Esophagus squamous epithelium (tissue), 5 donors: ENCODE measurements at regions not wholly inside any gene's neighbourhood (a gene's known extent, or its start where the extent isn't known, plus 50 kb on each side); places are given as distances from the start of the nearest gene placed in this dataset.

Experiments
- DNase-seq: peaks from one replicate; lab custom pipeline; 2025; lab: John Stamatoyannopoulos, UW
- H3K27ac ChIP-seq, 4 donors: fragments of 200-600 bp; sonication (generic); one replicate each; pipeline ENCODE4 v1.5.1; 2016 to 2019; ENCODE audit warnings: mild to moderate bottlenecking in 1 of 4
- H3K27me3 ChIP-seq, 4 donors: fragments of 200-600 bp; sonication (generic); 1 replicate in 3 of 4; 2 replicates in 1 of 4; pipeline versions ENCODE4 v1.5.1 to v1.6.0; 2017 to 2021; ENCODE audit warnings: antibody characterized with exemption in 1 of 4
- H3K36me3 ChIP-seq, 3 donors: fragments of 200-600 bp; sonication (generic); one replicate each; pipeline ENCODE4 v1.5.1; 2016 to 2019
- H3K4me1 ChIP-seq, 3 donors: fragments of 200-600 bp; sonication (generic); one replicate each; pipeline ENCODE4 v1.5.1; 2017 to 2019
- H3K4me3 ChIP-seq, 4 donors: fragments of 200-600 bp; sonication (generic); 1 replicate in 3 of 4; 2 replicates in 1 of 4; pipeline ENCODE4 v1.5.1; 2016 to 2019; ENCODE audit warnings: mild to moderate bottlenecking in 2 of 4, moderate library complexity in 1 of 4
- H3K9me3 ChIP-seq, 3 donors: fragments of 200-600 bp; sonication (generic); one replicate each; pipeline ENCODE4 v1.5.1; 2016 to 2019
- POLR2A ChIP-seq, 4 donors: fragments of 450-650 bp; IDR thresholded peaks; one replicate each; pipeline ENCODE4 v1.6.1; 2017; ENCODE audit warnings: antibody characterized with exemption in 4 of 4, mild to moderate bottlenecking in 4 of 4, moderate library complexity in 3 of 4
- WGBS, 2 donors: methylation state at CpG; one replicate each; pipeline ENCODE4 v1.1.5; 2018; 5-methylcytosine and 5-hydroxymethylcytosine counted together
- intact Hi-C: fragments of 100-400 bp; cut with DNase I; formaldehyde crosslinking; loops from one replicate; pipeline ENCODE4 v1.15.0; 2022
- TF ChIP-seq, protein P1 (sequence below), 6 experiments: fragments of 450-650 bp in 4 of 6; fragments of 200-600 bp in 2 of 6; sonication (generic) in 2 of 6; IDR thresholded peaks; one replicate each; pipeline ENCODE4 v1.5.1; 2016 to 2019; ENCODE audit warnings: antibody characterized with exemption in 6 of 6, mild to moderate bottlenecking in 4 of 6, moderate library complexity in 4 of 6
- donor health status: DM: yes; HTN: yes; CAD: no.

DNA sequence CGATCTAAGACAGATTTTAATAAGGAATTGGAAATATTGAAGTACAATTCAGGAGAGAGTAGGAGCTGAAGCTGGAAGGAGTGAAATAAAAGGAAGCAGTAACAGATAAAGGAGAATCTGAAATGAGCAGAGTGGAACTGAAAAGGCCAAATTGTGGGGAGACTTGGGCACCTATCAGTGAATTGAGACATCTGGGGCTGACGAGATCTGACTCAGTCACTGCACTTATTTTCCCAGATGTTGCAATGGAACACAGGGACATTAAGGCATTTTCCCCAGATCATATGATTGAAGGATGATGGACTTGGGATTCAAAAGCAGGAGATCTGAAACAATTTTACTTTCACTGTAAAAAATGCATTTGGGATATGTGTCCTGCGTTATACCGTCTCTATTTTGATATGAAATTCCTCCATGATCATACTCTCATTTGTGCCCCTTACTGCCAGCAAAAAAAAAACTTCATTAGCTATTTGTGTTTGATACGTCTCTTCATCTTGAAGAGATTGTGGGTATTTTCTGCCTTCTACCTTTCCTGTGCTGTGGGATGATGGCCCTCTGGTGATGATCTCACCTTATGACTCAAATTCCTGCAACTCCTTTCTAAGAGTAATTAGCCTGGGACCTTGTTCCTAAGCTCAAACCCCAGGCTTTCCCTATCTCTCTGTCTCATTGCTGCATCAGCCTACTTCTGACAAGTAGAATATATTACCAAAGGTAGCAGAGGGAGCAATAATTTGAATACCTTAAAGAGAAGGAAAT, 278.5 kb upstream of the MAN1A1 start:
- 56 to 65% methylated on average over 5 of the region's 5 CpGs for WGBS, 2 donors
- no peaks in the 10 kb centered on the region for H3K36me3 ChIP-seq
- TF ChIP-seq, protein P1, sequence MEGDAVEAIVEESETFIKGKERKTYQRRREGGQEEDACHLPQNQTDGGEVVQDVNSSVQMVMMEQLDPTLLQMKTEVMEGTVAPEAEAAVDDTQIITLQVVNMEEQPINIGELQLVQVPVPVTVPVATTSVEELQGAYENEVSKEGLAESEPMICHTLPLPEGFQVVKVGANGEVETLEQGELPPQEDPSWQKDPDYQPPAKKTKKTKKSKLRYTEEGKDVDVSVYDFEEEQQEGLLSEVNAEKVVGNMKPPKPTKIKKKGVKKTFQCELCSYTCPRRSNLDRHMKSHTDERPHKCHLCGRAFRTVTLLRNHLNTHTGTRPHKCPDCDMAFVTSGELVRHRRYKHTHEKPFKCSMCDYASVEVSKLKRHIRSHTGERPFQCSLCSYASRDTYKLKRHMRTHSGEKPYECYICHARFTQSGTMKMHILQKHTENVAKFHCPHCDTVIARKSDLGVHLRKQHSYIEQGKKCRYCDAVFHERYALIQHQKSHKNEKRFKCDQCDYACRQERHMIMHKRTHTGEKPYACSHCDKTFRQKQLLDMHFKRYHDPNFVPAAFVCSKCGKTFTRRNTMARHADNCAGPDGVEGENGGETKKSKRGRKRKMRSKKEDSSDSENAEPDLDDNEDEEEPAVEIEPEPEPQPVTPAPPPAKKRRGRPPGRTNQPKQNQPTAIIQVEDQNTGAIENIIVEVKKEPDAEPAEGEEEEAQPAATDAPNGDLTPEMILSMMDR (IDR thresholded peaks at IDR 0.05), result no peak
- no peak for TF ChIP-seq POLR2A (IDR thresholded peaks at IDR 0.05)

GRCh38 chr6:119626884-119627619, 277.5 kb upstream of the MAN1A1 start:
- 68 to 72% methylated on average over 4 of the region's 4 CpGs for WGBS, 2 donors
- Histone ChIP-seq H3K4me3 (no peak overlapping the region), H3K36me3 (no peaks in the 10 kb centered on the region), H3K4me1 (peaks cover 0 to 7% (median 0%) of the 10 kb centered on the region in 3 donors), H3K27ac (no peak overlapping the region), H3K27me3 (no peaks in the 10 kb centered on the region), H3K9me3 (no peaks in the 10 kb centered on the region)
- DNase-seq, result no peak
- TF ChIP-seq POLR2A (IDR thresholded peaks at IDR 0.05), result no peak
- TF ChIP-seq, protein P1 (IDR thresholded peaks at IDR 0.05), result no peak
- intact Hi-C loops, result no loop called here

More for the DNA sequence above, 278.5 kb upstream of the MAN1A1 start:
- H3K27ac ChIP-seq, result no peak overlapping the region
- no peak overlapping the region for H3K4me3 ChIP-seq
- H3K9me3 ChIP-seq, result no peaks in the 10 kb centered on the region
- H3K27me3 ChIP-seq, result no peaks in the 10 kb centered on the region
- H3K4me1 ChIP-seq, result peaks cover 0 to 7% (median 0%) of the 10 kb centered on the region in 3 donors
- no peak for DNase-seq
- intact Hi-C loops, result no loop called here

- no peak for TF ChIP-seq POLR2A (IDR thresholded peaks at IDR 0.05)
- TF ChIP-seq, protein P1 (IDR thresholded peaks at IDR 0.05), result no peak
- no peak for DNase-seq
- WGBS, 2 donors, result 29 to 54% methylated on average over 4 of the region's 4 CpGs
- Histone ChIP-seq H3K27ac (no peak overlapping the region), H3K4me3 (no peak overlapping the region), H3K4me1 (no peaks in the 10 kb centered on the region), H3K27me3 (no peaks in the 10 kb centered on the region), H3K9me3 (no peaks in the 10 kb centered on the region), H3K36me3 (no peaks in the 10 kb centered on the region)
- intact Hi-C loops, result no loop called here
Measured at GRCh38 chr6:119620846-119621555, 271.4 kb upstream of the MAN1A1 start.

GRCh38 chr6:119614138-119614537, 264.6 kb upstream of the MAN1A1 start:
- intact Hi-C loops, result no loop called here

More at GRCh38 chr6:119614138-119614537, 264.6 kb upstream of the MAN1A1 start:
- no peak for TF ChIP-seq POLR2A (IDR thresholded peaks at IDR 0.05)
- TF ChIP-seq, protein P1 (IDR thresholded peaks at IDR 0.05), result no peak
- H3K4me3 ChIP-seq, result no peak overlapping the region
- H3K9me3 ChIP-seq, result no peaks in the 10 kb centered on the region
- no peaks in the 10 kb centered on the region for H3K36me3 ChIP-seq
- H3K27ac ChIP-seq, result no peak overlapping the region
- 50 to 67% methylated on average over 1 of the region's 1 CpG for WGBS, 2 donors
- H3K4me1 ChIP-seq, result no peaks in the 10 kb centered on the region
- DNase-seq, result no peak
- no peaks in the 10 kb centered on the region for H3K27me3 ChIP-seq
